A673 (cell line): ENCODE measurements at regions not wholly inside any gene's neighbourhood (a gene's known extent, or its start where the extent isn't known, plus 50 kb on each side); places are given as distances from the start of the nearest gene placed in this dataset.

ENCODE experiments used
- BruUV-seq: library from RNA; stranded (reverse); fragments of 400-500 nt; replicated peaks from 2 replicates; lab custom pipeline; 2021; lab: Mats Ljungman, UMichigan
- CTCF ChIA-PET: fragments of 300-600 bp; sonication (Branson Sonifier 250); formaldehyde crosslinking; loops from one replicate; lab custom pipeline; 2022; ENCODE audit warnings: antibody characterized with exemption; lab: Charles Lee
- POLR2A ChIA-PET: fragments of 300-600 bp; sonication (Branson Sonifier 250); formaldehyde crosslinking; loops from one replicate; lab custom pipeline; 2022; ENCODE audit warnings: antibody characterized with exemption; ENCODE audit not compliant: low non-redundant PET; lab: Charles Lee
- DNase-seq: peaks from one replicate; pipeline ENCODE4 v3.0.0-alpha.2; 2015; ENCODE audit warnings: low spot score
- H3K27ac ChIP-seq: fragments of 200-600 bp; sonication (generic); 2 replicates; pipeline ENCODE4 v1.5.1; 2016; ENCODE audit warnings: mixed run types, low read depth, mild to moderate bottlenecking, mixed read lengths, antibody characterized with exemption, low read length; ENCODE audit not compliant: poor library complexity, severe bottlenecking
- H3K27me3 ChIP-seq: fragments of 200-600 bp; sonication (generic); replicated peaks from 2 replicates; pipeline ENCODE4 v1.6.1; 2017; ENCODE audit warnings: mixed run types, low read depth, mild to moderate bottlenecking, mixed read lengths, antibody characterized with exemption, low read length; ENCODE audit not compliant: insufficient read depth, poor library complexity
- H3K36me3 ChIP-seq: fragments of 200-600 bp; sonication (generic); 2 replicates; pipeline ENCODE4 v1.6.1; 2016; ENCODE audit warnings: mixed run types, mild to moderate bottlenecking, mixed read lengths, antibody characterized with exemption, low read length; ENCODE audit not compliant: insufficient read depth, poor library complexity, severe bottlenecking
- H3K4me1 ChIP-seq: fragments of 200-600 bp; sonication (generic); 2 replicates; pipeline ENCODE4 v1.6.1; 2017; ENCODE audit warnings: mixed run types, mild to moderate bottlenecking, mixed read lengths, antibody characterized with exemption, low read length; ENCODE audit not compliant: insufficient read depth, poor library complexity, severe bottlenecking
- H3K4me3 ChIP-seq: fragments of 200-600 bp; sonication (generic); 2 replicates; pipeline ENCODE4 v1.5.1; 2016; ENCODE audit warnings: low read depth, mixed run types, mild to moderate bottlenecking, mixed read lengths, low read length; ENCODE audit not compliant: poor library complexity, severe bottlenecking
- H3K9me3 ChIP-seq: fragments of 200-600 bp; sonication (generic); 2 replicates; pipeline ENCODE4 v1.6.1; 2016; ENCODE audit warnings: mixed run types, low read depth, mild to moderate bottlenecking, mixed read lengths, antibody characterized with exemption, low read length; ENCODE audit not compliant: poor library complexity, severe bottlenecking
- EZH2 ChIP-seq: fragments of 200-600 bp; sonication (generic); IDR thresholded peaks from 2 replicates; pipeline ENCODE4 v1.6.1; 2017; ENCODE audit warnings: borderline replicate concordance, low read depth, mild to moderate bottlenecking, mixed read lengths, antibody characterized with exemption, low read length; ENCODE audit not compliant: poor library complexity, severe bottlenecking
- intact Hi-C: fragments of 100-400 bp; cut with micrococcal nuclease; formaldehyde crosslinking; loops from one replicate; pipeline ENCODE4 v1.10.0; 2022; ENCODE audit not compliant: unreplicated experiment
- TF ChIP-seq, protein P1 (sequence below): fragments of 300-800, 200-600 bp; sonication (generic); conservative IDR thresholded peaks from 2 replicates; pipeline ENCODE4 v1.5.1; 2017; ENCODE audit warnings: low read depth, mild to moderate bottlenecking, antibody characterized with exemption, low read length, moderate library complexity, mixed read lengths

DNA sequence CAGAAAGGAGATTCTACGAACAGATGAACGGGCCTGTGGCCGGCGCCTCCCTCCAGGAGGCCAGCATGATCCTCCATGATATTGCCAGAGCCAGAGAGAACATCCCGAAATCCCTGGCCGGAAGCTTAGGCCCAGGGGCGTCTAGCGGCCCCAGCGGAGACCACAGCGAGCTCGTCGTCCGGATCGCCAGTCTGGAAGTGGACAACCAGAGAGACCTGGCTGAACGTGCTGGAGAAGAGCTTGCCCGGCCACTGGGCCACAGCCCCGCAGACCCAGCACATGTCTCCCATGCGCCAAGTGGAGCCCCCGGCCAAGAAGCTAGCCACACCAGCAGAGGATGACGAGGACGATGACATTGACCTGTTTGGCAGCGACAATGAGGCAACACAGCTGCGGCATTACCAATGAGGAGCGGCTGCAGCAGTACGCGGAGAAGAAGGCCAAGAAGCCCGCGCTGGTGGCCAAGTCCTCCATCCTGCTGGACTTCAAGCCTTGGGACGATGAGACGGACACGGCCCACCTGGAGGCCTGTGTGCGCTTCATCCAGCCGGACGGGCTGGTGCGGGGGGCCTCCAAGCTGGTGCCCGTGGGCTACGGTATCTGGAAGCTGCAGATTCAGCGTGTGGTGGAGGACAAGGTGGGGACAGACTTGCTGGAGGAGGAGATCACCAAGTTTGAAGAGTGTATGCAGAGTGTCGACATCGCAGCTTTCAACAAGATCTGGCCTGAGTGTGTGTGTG, 78.8 kb upstream of the FRY start:
- ChIA-PET POLR2A (interaction anchor here (0.7 kb wide), 1 partner anchor 45 kb away, joined by 6 read pairs; no protein-coding TSS in a partner anchor), CTCF (no interaction called here)
- no peak overlapping the region for H3K27ac ChIP-seq
- BruUV-seq, result no TSS peak
- H3K4me1 ChIP-seq, result no peaks in the 10 kb centered on the region
- DNase-seq, result no peak
- H3K4me3 ChIP-seq, result no peak overlapping the region
- no peaks in the 10 kb centered on the region for H3K36me3 ChIP-seq
- intact Hi-C loops, result no loop called here
- no peak for TF ChIP-seq EZH2
- TF ChIP-seq, protein P1, sequence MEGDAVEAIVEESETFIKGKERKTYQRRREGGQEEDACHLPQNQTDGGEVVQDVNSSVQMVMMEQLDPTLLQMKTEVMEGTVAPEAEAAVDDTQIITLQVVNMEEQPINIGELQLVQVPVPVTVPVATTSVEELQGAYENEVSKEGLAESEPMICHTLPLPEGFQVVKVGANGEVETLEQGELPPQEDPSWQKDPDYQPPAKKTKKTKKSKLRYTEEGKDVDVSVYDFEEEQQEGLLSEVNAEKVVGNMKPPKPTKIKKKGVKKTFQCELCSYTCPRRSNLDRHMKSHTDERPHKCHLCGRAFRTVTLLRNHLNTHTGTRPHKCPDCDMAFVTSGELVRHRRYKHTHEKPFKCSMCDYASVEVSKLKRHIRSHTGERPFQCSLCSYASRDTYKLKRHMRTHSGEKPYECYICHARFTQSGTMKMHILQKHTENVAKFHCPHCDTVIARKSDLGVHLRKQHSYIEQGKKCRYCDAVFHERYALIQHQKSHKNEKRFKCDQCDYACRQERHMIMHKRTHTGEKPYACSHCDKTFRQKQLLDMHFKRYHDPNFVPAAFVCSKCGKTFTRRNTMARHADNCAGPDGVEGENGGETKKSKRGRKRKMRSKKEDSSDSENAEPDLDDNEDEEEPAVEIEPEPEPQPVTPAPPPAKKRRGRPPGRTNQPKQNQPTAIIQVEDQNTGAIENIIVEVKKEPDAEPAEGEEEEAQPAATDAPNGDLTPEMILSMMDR, result no peak
- H3K27me3 ChIP-seq, result no peaks in the 10 kb centered on the region
- no peaks in the 10 kb centered on the region for H3K9me3 ChIP-seq

- BruUV-seq, result no TSS peak
- CTCF ChIA-PET, result no interaction called here
- TF ChIP-seq, protein P1, result no peak
- no peak for TF ChIP-seq EZH2
- H3K4me1 ChIP-seq, result no peaks in the 10 kb centered on the region
- no peaks in the 10 kb centered on the region for H3K9me3 ChIP-seq
- no peak overlapping the region for H3K4me3 ChIP-seq
- POLR2A ChIA-PET, result no interaction called here
- H3K36me3 ChIP-seq, result no peaks in the 10 kb centered on the region
- no peak overlapping the region for H3K27ac ChIP-seq
- intact Hi-C loops, result no loop called here
- H3K27me3 ChIP-seq, result no peaks in the 10 kb centered on the region
- no peak for DNase-seq
Measured at GRCh38 chr13:31955101-31955500, 76.5 kb upstream of the FRY start.

GRCh38 chr13:31955741-31956140, 75.8 kb upstream of the FRY start:
- BruUV-seq, result no TSS peak
- CTCF ChIA-PET, result no interaction called here
- Histone ChIP-seq H3K9me3 (no peaks in the 10 kb centered on the region), H3K36me3 (no peaks in the 10 kb centered on the region), H3K27ac (no peak overlapping the region), H3K4me3 (no peak overlapping the region), H3K4me1 (no peaks in the 10 kb centered on the region), H3K27me3 (no peaks in the 10 kb centered on the region)
- intact Hi-C loops, result no loop called here
- TF ChIP-seq EZH2, result no peak
- TF ChIP-seq, protein P1, result no peak
- DNase-seq, result no peak
- POLR2A ChIA-PET, result no interaction called here
